Neural cell (in vitro differentiated cells): ENCODE measurements at regions not wholly inside any gene's neighbourhood (a gene's known extent, or its start where the extent isn't known, plus 50 kb on each side); places are given as distances from the start of the nearest gene placed in this dataset.

Experiments
- H2AFZ ChIP-seq: fragments of 200-600, 300-800 bp; sonication (generic), shearing (Covaris generic); 2 replicates; pipeline ENCODE4 v1.6.0; 2014; ENCODE audit warnings: low read depth, mild to moderate bottlenecking, antibody characterized with exemption, low read length, moderate library complexity
- H3F3A ChIP-seq: fragments of 200-600 bp; shearing (Covaris generic); 2 replicates; pipeline ENCODE4 v1.6.1; 2016; ENCODE audit warnings: mild to moderate bottlenecking, moderate library complexity, mixed read lengths, antibody characterized with exemption, low read length; ENCODE audit not compliant: insufficient read depth, poor library complexity, severe bottlenecking
- H3K27ac ChIP-seq: fragments of 200-600, 300-800 bp; sonication (generic), shearing (Covaris generic); 2 replicates; pipeline ENCODE4 v1.5.1; 2014; ENCODE audit warnings: mild to moderate bottlenecking, low read length, moderate library complexity
- H3K27me3 ChIP-seq: fragments of 300-800, 200-600 bp; sonication (generic), shearing (Covaris generic); 2 replicates; pipeline ENCODE4 v1.6.0; 2014; ENCODE audit warnings: mild to moderate bottlenecking, low read depth, low read length, moderate library complexity; ENCODE audit not compliant: insufficient read depth
- H3K36me3 ChIP-seq: fragments of 300-800, 200-600 bp; sonication (generic), shearing (Covaris generic); 2 replicates; pipeline ENCODE4 v1.5.1; 2014; ENCODE audit warnings: mild to moderate bottlenecking, antibody characterized with exemption, low read length, moderate library complexity; ENCODE audit not compliant: insufficient read depth
- H3K4me2 ChIP-seq: fragments of 300-800, 200-600 bp; sonication (generic), shearing (Covaris generic); 2 replicates; pipeline ENCODE4 v1.6.0; 2014; ENCODE audit warnings: mild to moderate bottlenecking, low read length
- H3K4me3 ChIP-seq: fragments of 300-800, 200-600 bp; sonication (generic), shearing (Covaris generic); 2 replicates; pipeline ENCODE4 v1.5.1; 2014; ENCODE audit warnings: mild to moderate bottlenecking, low read length, moderate library complexity
- H3K79me2 ChIP-seq: fragments of 200-600 bp; shearing (Covaris generic); replicated peaks from 2 replicates; pipeline ENCODE4 v1.6.0; 2014; ENCODE audit warnings: mild to moderate bottlenecking, low read length, moderate library complexity; ENCODE audit not compliant: insufficient read depth
- H3K9ac ChIP-seq: fragments of 300-800, 200-600 bp; sonication (generic), shearing (Covaris generic); 2 replicates; pipeline ENCODE4 v1.6.1; 2016; ENCODE audit warnings: mild to moderate bottlenecking, low read length, mixed read lengths
- H3K9me2 ChIP-seq: fragments of 200-600 bp; shearing (Covaris generic); 2 replicates; pipeline ENCODE4 v1.6.1; 2016; ENCODE audit warnings: mild to moderate bottlenecking, low read length, mixed read lengths; ENCODE audit not compliant: insufficient read depth
- H3K9me3 ChIP-seq: fragments of 200-600, 300-800 bp; sonication (generic), shearing (Covaris generic); 2 replicates; pipeline ENCODE4 v1.6.1; 2016; ENCODE audit warnings: mild to moderate bottlenecking, mixed run types, low read length, moderate library complexity, mixed read lengths
- H4K20me1 ChIP-seq: fragments of 200-600 bp; shearing (Covaris generic); 2 replicates; pipeline ENCODE4 v1.6.1; 2016; ENCODE audit warnings: mild to moderate bottlenecking, mixed run types; ENCODE audit not compliant: insufficient read depth
- EP300 ChIP-seq: fragments of 450-650 bp; conservative IDR thresholded peaks from 2 replicates; pipeline ENCODE4 v1.6.1; 2014; ENCODE audit warnings: antibody characterized with exemption, mild to moderate bottlenecking, moderate library complexity; ENCODE audit not compliant: poor library complexity, severe bottlenecking
- EZH2 ChIP-seq: fragments of 200-600, 300-800 bp; shearing (Covaris generic), sonication (generic); IDR thresholded peaks from 2 replicates; pipeline ENCODE4 v1.6.1; 2014; ENCODE audit warnings: antibody characterized with exemption, low read length, borderline replicate concordance, mild to moderate bottlenecking; ENCODE audit not compliant: insufficient read depth, poor library complexity, severe bottlenecking
- MXI1 ChIP-seq: fragments of 450-650 bp; conservative IDR thresholded peaks from 2 replicates; pipeline ENCODE4 v1.6.1; 2014; ENCODE audit warnings: antibody characterized with exemption, mild to moderate bottlenecking; ENCODE audit not compliant: poor library complexity, severe bottlenecking
- POLR2AphosphoS5 ChIP-seq: IDR thresholded peaks from 2 replicates; pipeline ENCODE4 v1.6.1; 2012
- RAD21 ChIP-seq: fragments of 450-650 bp; conservative IDR thresholded peaks from 2 replicates; pipeline ENCODE4 v1.6.1; 2014; ENCODE audit warnings: antibody characterized with exemption, mild to moderate bottlenecking, moderate library complexity
- SMC3 ChIP-seq: fragments of 450-650 bp; conservative IDR thresholded peaks from 2 replicates; pipeline ENCODE4 v1.6.1; 2014; ENCODE audit warnings: antibody characterized with exemption, mild to moderate bottlenecking, moderate library complexity; ENCODE audit not compliant: poor library complexity
- TAF1 ChIP-seq: IDR thresholded peaks from 2 replicates; pipeline ENCODE4 v1.6.1; 2012; ENCODE audit warnings: low read depth
- TF ChIP-seq, protein P1 (sequence below): IDR thresholded peaks from 2 replicates; pipeline ENCODE4 v1.6.1; 2012; ENCODE audit warnings: borderline replicate concordance
- TF ChIP-seq, protein P2 (sequence below): fragments of 450-650 bp; IDR thresholded peaks from 2 replicates; pipeline ENCODE4 v1.5.1; 2014; ENCODE audit warnings: antibody characterized with exemption, mild to moderate bottlenecking, moderate library complexity; ENCODE audit not compliant: poor library complexity, severe bottlenecking

DNA sequence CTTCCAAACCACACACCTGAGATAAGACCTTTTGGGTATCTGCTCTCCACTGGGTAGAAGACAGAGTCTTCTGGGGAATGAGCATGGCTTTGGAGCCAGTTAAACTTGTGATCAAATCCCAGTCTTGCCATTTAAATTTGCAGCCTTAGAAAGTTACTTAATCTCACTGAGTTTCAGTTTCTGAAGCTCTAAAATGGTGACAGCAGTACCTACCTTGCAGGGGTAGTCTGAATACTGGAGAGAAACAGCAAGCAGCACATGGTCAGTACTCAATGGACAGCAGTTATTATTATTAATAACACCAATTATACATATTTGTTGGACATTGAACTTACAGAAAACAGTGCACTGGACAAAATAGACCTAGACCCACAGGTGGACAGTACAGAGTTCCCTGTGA is 260.9 kb downstream of the MAN2A1 start:
- Histone ChIP-seq H3K27me3 (no peaks in the 10 kb centered on the region), H3K36me3 (no peaks in the 10 kb centered on the region), H3K79me2 (no peaks in the 10 kb centered on the region), H3K9me2 (no peaks in the 10 kb centered on the region), H2AFZ (no peak overlapping the region), H3K4me2 (no peak overlapping the region), H3K27ac (no peak overlapping the region), H4K20me1 (no peaks in the 10 kb centered on the region), H3K9ac (no peak overlapping the region), H3K4me3 (no peak overlapping the region), H3K9me3 (no peaks in the 10 kb centered on the region), H3F3A (no peaks in the 10 kb centered on the region)
- TF ChIP-seq RAD21 (no peak), EP300 (no peak), TAF1 (no peak), SMC3 (no peak), MXI1 (no peak), EZH2 (no peak), POLR2AphosphoS5 (no peak)
- TF ChIP-seq, protein P1, sequence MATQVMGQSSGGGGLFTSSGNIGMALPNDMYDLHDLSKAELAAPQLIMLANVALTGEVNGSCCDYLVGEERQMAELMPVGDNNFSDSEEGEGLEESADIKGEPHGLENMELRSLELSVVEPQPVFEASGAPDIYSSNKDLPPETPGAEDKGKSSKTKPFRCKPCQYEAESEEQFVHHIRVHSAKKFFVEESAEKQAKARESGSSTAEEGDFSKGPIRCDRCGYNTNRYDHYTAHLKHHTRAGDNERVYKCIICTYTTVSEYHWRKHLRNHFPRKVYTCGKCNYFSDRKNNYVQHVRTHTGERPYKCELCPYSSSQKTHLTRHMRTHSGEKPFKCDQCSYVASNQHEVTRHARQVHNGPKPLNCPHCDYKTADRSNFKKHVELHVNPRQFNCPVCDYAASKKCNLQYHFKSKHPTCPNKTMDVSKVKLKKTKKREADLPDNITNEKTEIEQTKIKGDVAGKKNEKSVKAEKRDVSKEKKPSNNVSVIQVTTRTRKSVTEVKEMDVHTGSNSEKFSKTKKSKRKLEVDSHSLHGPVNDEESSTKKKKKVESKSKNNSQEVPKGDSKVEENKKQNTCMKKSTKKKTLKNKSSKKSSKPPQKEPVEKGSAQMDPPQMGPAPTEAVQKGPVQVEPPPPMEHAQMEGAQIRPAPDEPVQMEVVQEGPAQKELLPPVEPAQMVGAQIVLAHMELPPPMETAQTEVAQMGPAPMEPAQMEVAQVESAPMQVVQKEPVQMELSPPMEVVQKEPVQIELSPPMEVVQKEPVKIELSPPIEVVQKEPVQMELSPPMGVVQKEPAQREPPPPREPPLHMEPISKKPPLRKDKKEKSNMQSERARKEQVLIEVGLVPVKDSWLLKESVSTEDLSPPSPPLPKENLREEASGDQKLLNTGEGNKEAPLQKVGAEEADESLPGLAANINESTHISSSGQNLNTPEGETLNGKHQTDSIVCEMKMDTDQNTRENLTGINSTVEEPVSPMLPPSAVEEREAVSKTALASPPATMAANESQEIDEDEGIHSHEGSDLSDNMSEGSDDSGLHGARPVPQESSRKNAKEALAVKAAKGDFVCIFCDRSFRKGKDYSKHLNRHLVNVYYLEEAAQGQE, result no peak
- TF ChIP-seq, protein P2, sequence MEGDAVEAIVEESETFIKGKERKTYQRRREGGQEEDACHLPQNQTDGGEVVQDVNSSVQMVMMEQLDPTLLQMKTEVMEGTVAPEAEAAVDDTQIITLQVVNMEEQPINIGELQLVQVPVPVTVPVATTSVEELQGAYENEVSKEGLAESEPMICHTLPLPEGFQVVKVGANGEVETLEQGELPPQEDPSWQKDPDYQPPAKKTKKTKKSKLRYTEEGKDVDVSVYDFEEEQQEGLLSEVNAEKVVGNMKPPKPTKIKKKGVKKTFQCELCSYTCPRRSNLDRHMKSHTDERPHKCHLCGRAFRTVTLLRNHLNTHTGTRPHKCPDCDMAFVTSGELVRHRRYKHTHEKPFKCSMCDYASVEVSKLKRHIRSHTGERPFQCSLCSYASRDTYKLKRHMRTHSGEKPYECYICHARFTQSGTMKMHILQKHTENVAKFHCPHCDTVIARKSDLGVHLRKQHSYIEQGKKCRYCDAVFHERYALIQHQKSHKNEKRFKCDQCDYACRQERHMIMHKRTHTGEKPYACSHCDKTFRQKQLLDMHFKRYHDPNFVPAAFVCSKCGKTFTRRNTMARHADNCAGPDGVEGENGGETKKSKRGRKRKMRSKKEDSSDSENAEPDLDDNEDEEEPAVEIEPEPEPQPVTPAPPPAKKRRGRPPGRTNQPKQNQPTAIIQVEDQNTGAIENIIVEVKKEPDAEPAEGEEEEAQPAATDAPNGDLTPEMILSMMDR, result no peak

DNA sequence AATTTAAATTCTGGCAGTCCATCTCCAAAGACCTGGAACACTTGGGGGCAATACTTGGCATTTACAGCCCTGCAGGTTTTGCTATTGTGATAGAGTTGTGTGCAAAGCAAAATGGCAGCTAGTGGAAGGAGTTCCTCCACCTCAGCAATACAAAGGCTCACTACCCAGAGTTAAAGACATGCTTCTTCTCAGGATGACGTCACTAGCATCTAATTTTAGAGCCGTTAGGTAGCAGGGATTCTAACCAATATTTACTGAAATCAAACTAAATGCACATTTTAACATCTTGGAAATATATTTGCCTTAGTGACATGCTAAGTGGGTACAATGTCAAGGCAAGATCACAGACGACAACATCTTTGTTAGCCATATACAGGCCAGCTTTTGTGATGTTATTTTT is 261.6 kb downstream of the MAN2A1 start:
- no peak overlapping the region for H2AFZ ChIP-seq
- no peaks in the 10 kb centered on the region for H3K27me3 ChIP-seq
- H3K79me2 ChIP-seq, result no peaks in the 10 kb centered on the region
- no peaks in the 10 kb centered on the region for H3K9me2 ChIP-seq
- no peak overlapping the region for H3K27ac ChIP-seq
- no peaks in the 10 kb centered on the region for H3K9me3 ChIP-seq
- H3K4me3 ChIP-seq, result no peak overlapping the region
- H3K4me2 ChIP-seq, result no peak overlapping the region
- H4K20me1 ChIP-seq, result no peaks in the 10 kb centered on the region
- TF ChIP-seq, protein P2, result no peak
- TF ChIP-seq TAF1, result no peak
- TF ChIP-seq, protein P1, result no peak
- no peak for TF ChIP-seq POLR2AphosphoS5
- TF ChIP-seq SMC3, result no peak
- no peak for TF ChIP-seq MXI1
- TF ChIP-seq EP300, result no peak
- no peak for TF ChIP-seq RAD21
- TF ChIP-seq EZH2, result no peak
- H3F3A ChIP-seq, result no peaks in the 10 kb centered on the region
- H3K9ac ChIP-seq, result no peak overlapping the region
- H3K36me3 ChIP-seq, result no peaks in the 10 kb centered on the region
